Smooth muscle cell of the brain vasculature (primary cell): ENCODE measurements at regions not wholly inside any gene's neighbourhood (a gene's known extent, or its start where the extent isn't known, plus 50 kb on each side); places are given as distances from the start of the nearest gene placed in this dataset.
"Not testable (repeated sequence)": the region's sequence is repeated elsewhere in the genome, so short reads cannot be mapped to it uniquely, and the experiment has no call there.

ENCODE experiments used
- DNase-seq: peaks from one replicate; pipeline ENCODE4 v3.0.0-alpha.2; 2012; ENCODE audit warnings: low read depth, low spot score

DNA sequence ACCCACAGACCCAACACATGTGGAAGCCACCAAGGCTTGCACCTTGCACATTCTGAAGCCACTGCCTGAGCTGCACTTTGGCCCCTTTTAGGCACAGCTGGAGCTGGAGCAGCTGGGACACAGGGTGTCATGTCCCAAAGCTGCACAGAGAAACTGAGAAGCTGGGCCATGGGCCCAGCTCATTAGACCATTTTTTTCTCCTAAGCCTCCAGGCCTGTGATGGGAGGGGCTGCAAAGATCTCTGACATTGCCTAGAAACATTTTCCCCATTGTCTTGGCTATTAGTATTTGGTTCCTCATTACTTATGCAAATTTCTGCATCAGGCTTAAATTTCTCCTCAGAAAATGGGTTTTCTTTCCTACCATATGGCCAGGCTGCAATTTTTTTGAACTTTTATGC is 447.4 kb upstream of the HS3ST1 start:
- no peak for DNase-seq

DNA sequence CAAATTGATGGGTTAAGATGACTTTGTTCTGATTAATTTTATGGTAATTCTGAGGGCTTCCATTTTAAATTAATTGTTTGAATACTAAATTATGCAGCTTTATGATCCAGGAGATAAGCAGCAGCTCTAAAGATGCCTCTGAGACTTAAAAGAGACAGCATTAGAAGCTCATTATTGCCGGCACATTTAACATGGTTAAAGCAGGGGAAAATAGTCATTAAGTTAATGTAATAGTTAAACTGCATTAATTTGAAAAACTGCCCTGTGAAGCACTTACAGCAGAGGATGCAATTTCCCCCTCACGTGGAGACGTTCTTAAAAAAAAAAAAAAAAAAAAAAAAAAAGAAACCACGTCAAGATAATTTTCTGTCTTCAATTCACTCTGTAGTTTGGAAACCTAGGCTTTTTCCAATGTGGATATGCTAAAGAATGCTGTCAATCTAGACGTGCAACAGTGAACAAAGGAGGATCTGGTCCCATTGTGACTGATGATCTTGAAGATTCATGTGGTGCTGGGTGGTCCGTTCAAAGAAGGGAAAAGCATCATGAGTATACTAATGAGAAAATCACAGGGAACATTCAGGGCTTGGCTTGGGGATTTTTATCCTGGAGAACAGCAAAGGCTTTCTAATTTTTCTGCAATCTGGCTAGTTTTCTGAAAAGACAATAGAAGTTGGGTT is 440.6 kb upstream of the HS3ST1 start:
- DNase-seq = no peak

DNA sequence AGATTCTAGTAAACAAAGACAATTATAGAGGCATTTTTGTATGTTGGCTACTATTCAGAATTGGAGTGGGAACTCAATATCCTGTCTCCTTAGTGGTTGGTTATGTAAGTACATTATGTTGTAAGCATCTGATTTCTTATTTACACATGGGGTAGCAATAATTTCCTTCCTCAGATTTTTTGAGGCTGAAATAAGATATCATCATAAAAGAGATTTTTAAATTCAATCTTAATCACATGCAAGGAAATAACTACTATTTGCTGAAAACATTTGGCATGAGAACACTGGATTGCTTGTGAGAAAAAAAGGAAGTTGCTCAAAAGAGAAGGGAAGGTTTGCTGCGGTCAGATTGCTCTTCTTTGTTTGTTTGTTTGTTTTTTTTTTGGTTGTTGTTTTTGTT is 437.7 kb upstream of the HS3ST1 start:
- DNase-seq = no peak

DNA sequence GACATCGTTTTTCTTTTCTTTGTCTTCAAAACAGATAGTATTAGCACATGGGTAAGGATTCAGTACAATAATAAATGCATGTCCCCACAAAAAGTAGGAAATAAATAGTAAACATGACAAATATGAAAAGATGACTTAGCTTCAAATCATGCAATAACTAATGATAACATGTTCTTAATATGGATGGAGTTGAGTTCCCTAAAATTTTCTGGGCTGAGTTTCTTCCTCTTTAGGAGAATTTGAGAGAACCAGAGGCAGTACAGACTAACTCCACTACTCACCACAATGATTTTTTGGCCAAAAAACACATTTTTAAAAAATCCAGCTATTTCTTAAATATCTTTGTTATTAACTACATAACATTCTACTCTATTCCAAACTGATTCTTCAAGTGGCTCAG is 432.3 kb upstream of the HS3ST1 start:
- no peak for DNase-seq

DNA sequence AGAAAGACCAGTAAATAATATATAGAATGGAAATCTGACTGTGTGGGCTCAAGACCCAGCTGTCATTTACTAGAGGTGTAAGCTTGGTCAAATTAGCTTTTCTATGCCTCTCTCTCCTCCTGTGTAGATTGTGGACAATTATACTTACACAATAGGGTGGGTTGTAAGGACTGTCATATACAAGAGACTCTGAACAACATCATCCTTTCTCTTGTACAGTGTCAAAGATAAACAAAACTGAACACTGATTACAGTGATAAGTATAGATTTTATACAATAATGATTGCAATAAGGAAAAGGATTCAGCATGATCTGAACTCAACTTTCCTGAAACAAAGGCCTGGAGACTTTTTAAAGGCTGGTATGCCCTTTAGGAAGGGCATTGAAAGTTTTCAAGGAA is 429.2 kb upstream of the HS3ST1 start:
- DNase-seq = no peak

DNA sequence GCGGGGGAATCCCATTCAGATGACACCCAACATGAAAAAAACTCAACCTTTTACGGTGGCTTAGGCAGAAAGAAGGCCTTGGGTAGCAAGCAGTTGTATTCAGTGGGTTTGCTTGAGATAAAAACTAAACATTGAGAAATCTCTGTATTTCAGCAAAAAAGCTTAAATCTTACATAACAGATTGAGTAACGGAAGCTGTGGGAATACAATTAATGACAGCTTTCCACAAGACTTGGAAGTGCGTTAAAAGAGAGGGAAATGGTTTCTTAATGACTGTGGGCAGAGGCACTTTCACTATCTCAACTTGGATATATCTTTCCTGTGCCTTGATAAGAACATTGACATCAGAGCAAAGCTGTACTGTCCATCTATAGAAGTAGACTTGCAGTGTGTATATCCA is 418.5 kb upstream of the HS3ST1 start:
- DNase-seq = no peak

DNA sequence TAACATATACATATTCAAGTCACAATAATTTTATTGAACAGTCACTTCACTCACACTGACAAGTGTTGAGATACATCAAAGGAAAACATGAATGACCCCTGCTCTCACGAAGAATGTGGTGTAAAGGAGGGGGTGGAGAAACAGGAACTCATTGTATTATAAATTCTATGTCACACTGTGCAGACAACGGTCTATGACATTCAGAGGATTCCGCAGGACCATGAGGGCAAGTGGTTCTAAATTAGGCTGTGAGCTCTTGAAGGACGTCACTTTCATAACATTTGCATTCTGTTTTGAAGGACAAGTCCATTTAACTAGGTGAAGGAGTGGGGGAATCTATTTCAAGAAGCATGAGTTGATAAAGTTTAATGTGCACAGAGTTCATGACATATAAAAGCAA is 415.2 kb upstream of the HS3ST1 start:
- DNase-seq = no peak

DNA sequence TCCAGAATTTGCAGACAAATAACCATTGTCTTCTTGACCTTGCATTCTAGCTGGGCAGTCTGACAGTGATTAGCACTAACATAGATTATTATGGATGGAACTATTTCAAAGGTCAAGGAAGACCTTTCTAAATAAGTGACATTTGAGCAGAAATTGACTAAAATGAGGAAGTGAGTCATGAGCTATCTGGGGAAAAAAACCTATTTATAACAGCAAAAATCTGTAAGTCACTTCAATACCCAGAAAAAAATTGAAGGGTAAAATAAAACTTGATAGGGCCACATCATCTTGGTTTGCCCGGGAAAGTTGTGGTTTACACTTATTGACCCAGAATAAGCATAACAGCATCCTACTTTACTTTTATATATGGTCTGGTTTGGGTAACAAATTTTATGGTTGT is 414.6 kb upstream of the HS3ST1 start:
- DNase-seq = no peak

DNA sequence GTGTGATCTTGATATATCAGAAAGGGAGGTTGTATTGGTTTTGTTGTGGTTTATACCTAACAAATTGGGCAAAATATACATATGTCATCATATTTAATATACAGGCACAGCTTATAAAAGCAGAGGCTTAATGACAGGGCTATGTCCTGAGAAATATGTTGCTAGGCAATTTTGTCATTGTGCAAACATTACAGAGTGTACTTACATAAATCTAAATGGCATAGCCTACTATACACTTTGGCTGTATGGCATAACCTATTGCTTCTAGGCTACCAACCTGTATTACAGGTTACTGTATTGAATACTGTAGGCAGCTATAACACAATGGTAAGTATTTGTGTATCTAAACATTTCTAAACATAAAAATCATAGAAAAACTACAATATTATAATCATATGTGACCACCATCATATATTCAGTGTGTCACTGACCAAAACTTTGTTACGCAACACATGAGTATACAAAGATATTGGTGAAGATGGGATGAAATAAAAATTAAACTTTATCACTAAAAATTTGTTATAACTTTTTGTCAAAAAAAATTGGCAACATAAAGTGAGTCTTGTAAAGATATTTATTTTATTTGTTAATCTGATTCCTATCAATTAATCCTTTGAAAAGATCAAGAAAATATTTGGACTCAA is 414.0 kb upstream of the HS3ST1 start:
- DNase-seq = no peak

DNA sequence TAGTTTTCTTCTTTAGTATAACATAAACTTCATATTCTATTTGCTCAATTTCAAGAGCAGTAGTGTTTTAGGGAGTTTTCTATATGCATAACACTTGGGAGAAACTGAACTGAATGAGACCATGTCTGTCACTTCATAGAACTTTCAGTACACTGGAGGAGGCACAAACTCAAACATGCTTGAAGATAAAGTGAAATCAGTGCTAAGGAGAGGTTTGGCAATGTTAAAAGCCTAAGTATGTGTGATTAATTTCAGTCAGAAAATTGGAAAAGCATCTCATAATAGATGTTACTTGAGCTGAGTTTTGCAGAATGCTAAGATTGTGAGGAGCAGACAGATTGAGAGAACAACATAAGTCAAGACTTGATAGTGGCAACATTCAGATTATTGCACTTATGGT is 411.2 kb upstream of the HS3ST1 start:
- DNase-seq = no peak

DNA sequence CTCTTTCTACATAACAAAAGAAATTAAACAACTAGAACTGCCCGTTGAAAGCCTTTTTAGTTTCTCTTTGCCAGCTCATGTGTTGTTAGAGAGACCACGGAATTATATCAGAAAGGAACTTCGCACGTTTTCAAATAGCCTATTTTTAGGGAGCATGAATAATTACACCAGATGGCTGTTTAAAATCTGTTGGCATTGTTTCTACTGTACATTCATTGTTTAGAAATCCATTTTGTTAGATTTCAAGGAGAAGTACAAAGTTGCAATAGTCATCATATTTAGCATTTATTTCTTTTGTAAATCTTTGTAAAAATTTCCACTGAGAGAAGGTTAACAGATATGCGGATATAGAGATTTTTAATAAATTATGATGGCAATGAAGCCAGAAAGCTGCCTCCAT is 403.0 kb upstream of the HS3ST1 start:
- no peak for DNase-seq

DNA sequence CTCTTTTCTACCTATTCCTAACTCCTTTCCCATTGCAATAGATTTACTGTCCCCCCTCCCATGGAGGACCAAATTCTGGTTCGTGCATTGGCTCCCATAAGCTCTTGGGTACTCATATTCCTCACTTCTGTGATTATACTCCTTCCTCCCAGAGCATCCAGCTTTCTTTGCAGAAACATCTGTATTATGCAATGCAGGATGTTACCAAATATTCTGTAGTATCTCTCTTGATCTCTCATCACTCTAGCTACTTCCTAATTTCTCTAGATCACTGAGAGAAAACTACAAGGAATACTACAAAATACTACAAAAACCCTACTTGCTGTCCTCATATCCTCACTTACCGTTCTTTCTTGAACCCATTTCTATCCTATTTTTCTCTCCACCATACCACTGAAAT is 395.9 kb upstream of the HS3ST1 start:
- DNase-seq = no peak

DNA sequence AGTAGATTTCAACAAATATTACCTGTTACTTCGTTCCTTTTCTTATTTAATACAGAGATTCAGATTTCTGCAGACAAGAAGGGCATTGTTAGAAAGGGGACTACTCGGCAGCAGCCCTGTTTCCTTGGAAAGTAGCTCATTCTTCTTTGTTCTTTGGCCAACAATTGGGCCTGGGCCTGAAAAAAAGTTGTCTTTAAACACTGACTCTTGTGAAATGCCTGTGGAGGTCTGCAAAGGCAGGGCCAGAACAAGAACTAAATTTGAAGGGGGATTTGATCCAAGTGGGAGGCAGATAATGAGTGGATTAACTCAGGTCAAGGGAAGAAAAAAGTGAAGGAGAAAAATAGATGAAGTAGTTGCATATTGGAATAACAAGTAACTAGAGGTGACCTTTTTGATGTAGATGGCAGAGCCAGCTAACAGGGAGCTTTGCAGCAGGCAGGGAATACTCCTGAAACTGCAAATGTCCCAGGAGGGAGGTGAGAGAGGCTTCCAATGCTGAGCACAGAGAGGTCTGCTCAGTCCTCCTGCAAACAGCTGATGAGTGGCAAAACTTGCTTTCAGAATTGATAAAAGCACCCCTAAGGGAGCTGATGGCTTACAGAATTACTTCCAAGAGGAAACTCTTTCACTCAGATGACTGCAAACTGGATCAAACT is 393.2 kb upstream of the HS3ST1 start:
- no peak for DNase-seq

DNA sequence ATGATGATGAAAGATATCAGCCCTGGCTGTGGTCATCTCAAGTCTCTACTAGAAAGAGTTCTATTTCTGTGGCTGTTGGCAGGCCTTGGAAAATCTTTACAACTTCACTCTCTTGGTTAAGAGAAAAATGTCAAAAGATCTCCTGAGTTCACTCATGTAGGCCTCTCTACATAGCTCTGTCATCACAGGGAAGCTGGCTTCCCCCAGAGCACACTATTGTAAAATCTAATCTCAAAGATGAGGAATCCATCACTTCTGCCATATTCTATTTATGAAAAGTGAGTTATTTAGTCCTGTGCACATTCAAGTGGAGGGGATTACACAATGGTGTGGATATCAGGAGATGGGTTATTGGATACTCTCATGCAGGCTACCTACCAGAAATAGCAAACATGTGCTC is 388.4 kb upstream of the HS3ST1 start:
- DNase-seq = no peak

DNA sequence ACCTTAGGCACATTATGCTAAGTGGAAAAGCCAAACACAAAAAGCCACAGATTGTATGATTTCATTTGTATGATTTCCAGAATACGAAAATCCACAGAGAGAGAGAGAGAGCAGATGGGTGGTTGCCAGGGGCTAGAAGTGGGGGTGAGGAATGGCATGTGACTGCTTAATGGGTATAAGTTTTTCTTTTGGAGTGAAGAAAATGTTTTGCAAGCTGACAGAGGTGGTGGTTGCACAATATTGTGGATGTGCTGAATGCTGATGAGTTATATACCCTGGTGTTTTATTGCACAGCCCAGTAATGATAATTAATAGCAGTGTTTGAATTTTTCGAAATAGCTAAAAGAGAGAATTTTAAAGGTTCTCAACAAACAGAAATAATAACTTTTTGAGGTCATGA is 386.1 kb upstream of the HS3ST1 start:
- DNase-seq = no peak

DNA sequence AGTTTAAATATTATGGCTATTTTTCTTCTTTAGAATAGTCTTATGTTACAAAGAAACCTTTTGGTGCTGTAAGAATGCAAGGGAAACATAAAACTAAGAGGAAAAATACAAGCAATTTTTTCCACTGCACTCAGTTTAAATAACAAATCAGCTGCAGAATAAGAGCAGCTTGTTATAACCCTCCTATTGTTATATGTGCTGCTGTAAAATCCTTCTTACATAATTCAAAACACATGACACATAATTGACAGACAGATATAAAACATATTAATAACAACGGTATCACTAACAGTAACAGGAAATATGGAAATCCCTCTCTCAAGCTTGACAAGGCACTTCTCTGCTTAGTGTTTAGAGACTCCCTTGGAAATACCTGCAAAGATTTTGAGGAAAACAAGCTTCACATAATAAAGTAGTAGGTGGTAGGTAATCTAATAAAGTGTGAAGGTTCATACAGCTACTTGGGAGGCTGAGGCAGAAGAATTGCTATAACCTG is 385.3 kb upstream of the HS3ST1 start:
- DNase-seq = no peak

DNA sequence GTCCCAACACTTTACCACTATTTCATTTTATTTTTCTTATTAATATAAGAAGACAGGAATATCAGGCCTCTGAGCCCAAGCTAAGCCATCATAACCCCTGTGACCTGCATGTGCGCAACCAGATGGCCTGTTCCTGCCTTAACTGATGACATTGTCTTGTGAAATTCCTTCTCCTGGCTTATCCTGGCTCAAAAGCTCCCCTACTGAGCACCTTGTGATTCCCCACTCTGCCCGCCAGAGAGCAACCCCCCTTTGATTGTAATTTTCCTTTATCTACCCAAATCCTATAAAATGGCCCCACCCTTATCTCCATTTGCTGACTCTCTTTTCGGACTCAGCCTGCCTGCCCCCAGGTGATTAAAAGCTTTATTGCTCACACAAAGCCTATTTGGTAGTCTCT is 382.8 kb upstream of the HS3ST1 start:
- DNase-seq = not testable (repeated sequence)

DNA sequence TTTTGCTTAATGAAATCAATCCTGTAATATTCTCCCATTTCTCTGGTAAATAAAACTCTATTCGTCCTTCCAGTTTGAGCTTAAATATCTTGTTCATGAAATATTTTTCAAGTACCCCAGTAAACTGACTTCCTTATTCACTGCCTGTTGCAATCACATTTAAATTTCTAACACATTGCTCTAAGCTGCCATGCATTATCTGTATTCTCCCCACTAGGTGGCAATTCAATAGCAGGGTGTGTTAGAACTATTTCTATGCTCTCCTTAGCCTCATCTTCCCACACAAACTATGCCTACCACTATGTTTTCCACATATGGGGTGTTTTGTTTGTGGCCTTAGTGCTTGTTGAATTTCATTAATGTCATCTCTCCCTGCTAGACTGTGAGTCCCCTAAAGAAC is 377.1 kb upstream of the HS3ST1 start:
- no peak for DNase-seq

DNA sequence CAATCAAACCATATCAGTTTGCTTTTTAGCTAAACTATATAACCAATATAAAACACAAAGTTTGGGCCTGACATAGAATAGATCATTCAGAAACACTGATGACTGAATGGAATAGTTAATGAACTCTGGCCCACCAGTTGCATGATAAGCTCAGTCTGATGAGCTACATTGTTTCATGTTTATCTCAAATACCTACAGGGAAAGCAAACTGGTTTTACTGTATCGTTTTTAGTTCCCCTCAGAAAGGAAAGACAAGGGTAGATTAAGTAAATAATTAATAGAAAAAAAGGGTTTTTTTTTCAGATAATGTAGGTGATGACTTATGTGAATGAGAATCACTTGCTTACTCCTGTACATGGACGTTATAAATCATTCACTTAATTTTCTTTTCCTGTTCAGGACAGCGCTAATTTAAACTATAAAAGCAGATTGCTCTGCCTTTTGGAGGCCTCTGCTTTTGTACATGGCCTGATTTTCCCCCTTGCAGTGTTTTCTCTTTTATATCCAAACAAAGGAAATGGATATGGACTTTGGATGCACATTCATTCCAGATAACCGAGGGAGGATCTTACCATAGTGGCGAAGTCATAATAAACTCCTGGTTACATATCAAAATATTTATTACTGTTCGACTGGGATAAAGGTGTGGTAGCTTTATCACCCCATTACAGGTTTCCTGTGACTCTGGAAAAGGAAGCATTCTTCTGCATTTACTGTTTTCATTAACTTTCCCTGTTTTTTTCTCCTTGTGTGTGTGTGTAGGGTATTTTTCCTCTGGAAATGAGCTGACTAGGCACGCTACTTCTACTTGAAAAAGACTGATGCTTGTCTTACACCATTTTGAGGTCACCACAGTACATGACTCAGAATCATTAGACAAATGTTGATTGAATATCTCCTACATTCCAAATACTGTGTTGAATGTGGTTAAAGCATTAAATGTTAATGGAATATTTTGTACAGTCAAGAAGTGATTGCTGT is 373.1 kb upstream of the HS3ST1 start:
- no peak for DNase-seq

DNA sequence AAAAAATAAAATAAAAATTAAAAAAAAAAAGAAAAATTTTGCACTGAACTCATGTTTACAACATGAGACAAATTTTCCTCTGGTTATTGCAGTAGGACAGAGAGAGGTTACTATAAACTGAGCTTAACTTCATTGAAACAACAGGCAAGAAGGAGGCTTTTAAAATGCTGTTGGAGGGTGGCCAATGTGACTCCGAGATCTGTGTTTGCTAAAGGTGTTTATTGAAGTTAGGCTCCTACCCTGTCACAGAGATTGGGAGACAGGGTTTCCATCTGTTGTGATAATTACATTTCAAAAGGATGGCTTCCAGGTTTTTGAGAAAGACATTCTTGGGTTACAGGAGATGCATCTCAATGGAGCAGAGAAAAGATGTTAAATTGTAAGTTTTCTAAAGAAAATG is 370.5 kb upstream of the HS3ST1 start:
- DNase-seq = no peak

DNA sequence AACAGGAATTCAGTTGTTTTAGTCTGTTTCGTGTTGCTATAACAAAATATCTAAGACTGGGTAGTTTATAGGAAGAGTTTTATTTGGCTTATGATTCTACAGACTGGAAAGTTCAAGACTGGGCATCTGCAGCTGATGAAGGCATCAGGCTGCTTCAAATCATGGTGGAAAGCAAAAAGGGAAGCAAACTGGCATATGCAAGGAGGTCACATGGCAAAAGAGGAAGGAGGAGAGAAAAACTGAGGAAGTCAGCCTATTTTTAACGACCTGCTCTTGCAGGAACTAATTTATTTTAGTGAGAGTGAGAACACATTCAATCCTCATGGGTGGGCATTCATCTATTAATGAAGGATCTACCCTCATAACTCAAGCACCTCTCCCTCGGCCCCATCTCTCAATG is 363.1 kb upstream of the HS3ST1 start:
- DNase-seq = no peak

DNA sequence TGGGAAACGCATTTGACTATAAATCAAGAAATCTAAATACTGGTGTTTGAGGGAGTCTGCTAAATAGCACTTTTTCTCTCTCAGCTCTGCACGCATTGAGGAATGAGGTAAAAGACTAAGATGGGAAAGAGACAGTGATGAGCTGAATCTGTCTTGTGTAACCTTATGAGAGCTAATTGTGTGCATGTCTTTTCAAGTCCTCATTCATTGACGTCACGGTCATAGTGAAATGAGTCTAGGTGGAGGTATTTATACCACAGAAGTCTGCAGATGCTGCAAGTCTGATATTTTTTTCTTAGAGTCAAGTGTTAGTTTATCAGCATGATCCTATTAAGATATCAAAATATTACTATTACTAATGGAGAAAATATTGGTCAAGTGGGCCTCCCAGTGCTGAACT is 361.5 kb upstream of the HS3ST1 start:
- no peak for DNase-seq
